Tibial artery (tissue), 4 donors: ENCODE measurements at regions not wholly inside any gene's neighbourhood (a gene's known extent, or its start where the extent isn't known, plus 50 kb on each side); places are given as distances from the start of the nearest gene placed in this dataset.
A peak's percentile ranks its signal among the peaks of the same experiment; 100 is the strongest.
"Not testable (repeated sequence)": the region's sequence is repeated elsewhere in the genome, so short reads cannot be mapped to it uniquely, and the experiment has no call there.

ENCODE experiments used
- DNase-seq, 2 donors: peaks; one replicate each; pipeline ENCODE4 v3.0.0-alpha.2; 2019
- H3K27ac ChIP-seq, 2 donors: fragments of 200-600 bp; sonication (generic) in 1 of 2; 1 replicate in 1 of 2; 2 replicates in 1 of 2; pipeline ENCODE4 v1.5.1; 2018 to 2019; ENCODE audit warnings: mild to moderate bottlenecking in 1 of 2
- H3K27me3 ChIP-seq, 2 donors: fragments of 200-600 bp; sonication (generic) in 1 of 2; one replicate each; pipeline versions ENCODE4 v1.5.1 to v1.6.0; 2016 to 2019
- H3K36me3 ChIP-seq, 3 donors: fragments of 200-600 bp; sonication (generic) in 2 of 3; one replicate each; pipeline ENCODE4 v1.5.1; 2016 to 2019; ENCODE audit warnings: mild to moderate bottlenecking in 2 of 3
- H3K4me1 ChIP-seq, 4 donors: fragments of 200-600 bp; sonication (generic) in 2 of 4; 1 replicate in 3 of 4; 2 replicates in 1 of 4; pipeline ENCODE4 v1.5.1; 2016 to 2019
- H3K4me3 ChIP-seq, 2 donors: fragments of 200-600 bp; sonication (generic) in 1 of 2; 1 replicate in 1 of 2; 2 replicates in 1 of 2; pipeline ENCODE4 v1.5.1; 2018 to 2019; ENCODE audit warnings: mild to moderate bottlenecking in 2 of 2
- H3K9me3 ChIP-seq, 3 donors: fragments of 200-600 bp; sonication (generic) in 1 of 3; one replicate each; pipeline ENCODE4 v1.5.1; 2016 to 2019
- CTCF ChIP-seq, 2 experiments: fragments of 200-600 bp in 1 of 2; fragments of 450-650 bp in 1 of 2; IDR thresholded peaks; one replicate each; pipeline ENCODE4 v1.5.1; 2017 to 2019; ENCODE audit warnings: antibody characterized with exemption in 2 of 2, mild to moderate bottlenecking in 1 of 2, moderate library complexity in 1 of 2
- intact Hi-C: fragments of 100-400 bp; cut with DNase I; formaldehyde crosslinking; loops from one replicate; pipeline ENCODE4 v1.15.0; 2023; ENCODE audit warnings: low total_unique reads

GRCh38 chr9:86614871-86615849, 260.9 kb upstream of the TUT7 start:
- Histone ChIP-seq H3K9me3 (no peaks in the 10 kb centered on the region), H3K27ac (no peak overlapping the region), H3K36me3 (no peaks in the 10 kb centered on the region), H3K27me3 (no peaks in the 10 kb centered on the region), H3K4me3 (no peak overlapping the region), H3K4me1 (no peaks in the 10 kb centered on the region)
- peak; percentile 20 to 44 for TF ChIP-seq CTCF (IDR thresholded peaks at IDR 0.05)
- intact Hi-C loops = no loop called here
- no peak for DNase-seq

- TF ChIP-seq CTCF (IDR thresholded peaks at IDR 0.05) = no peak
- intact Hi-C loops = no loop called here
- Histone ChIP-seq H3K36me3 (no peaks in the 10 kb centered on the region), H3K4me1 (no peaks in the 10 kb centered on the region), H3K27me3 (no peaks in the 10 kb centered on the region), H3K9me3 (no peaks in the 10 kb centered on the region), H3K4me3 (no peak overlapping the region), H3K27ac (no peak overlapping the region)
- no peak for DNase-seq
These were observed 259.7 kb upstream of the TUT7 start for GRCh38 chr9:86613943-86614342.

- H3K27me3 ChIP-seq, H3K4me3 ChIP-seq, H3K27ac ChIP-seq, H3K36me3 ChIP-seq, intact Hi-C loops, H3K9me3 ChIP-seq, H3K4me1 ChIP-seq, DNase-seq: not testable (repeated sequence)
These were observed 257.3 kb upstream of the TUT7 start for GRCh38 chr9:86611534-86611933.

GRCh38 chr9:86605303-86605702, 251.1 kb upstream of the TUT7 start:
- no peaks in the 10 kb centered on the region for H3K36me3 ChIP-seq
- H3K4me1 ChIP-seq = no peaks in the 10 kb centered on the region
- no peaks in the 10 kb centered on the region for H3K27me3 ChIP-seq
- intact Hi-C loops = no loop called here
- no peak overlapping the region for H3K27ac ChIP-seq
- TF ChIP-seq CTCF (IDR thresholded peaks at IDR 0.05) = no peak
- DNase-seq = no peak
- H3K4me3 ChIP-seq = no peak overlapping the region
- H3K9me3 ChIP-seq = no peaks in the 10 kb centered on the region

- H3K9me3 ChIP-seq = no peaks in the 10 kb centered on the region
- no peak overlapping the region for H3K27ac ChIP-seq
- H3K36me3 ChIP-seq = no peaks in the 10 kb centered on the region
- H3K27me3 ChIP-seq = no peaks in the 10 kb centered on the region
- no peak for TF ChIP-seq CTCF (IDR thresholded peaks at IDR 0.05)
- no peak overlapping the region for H3K4me3 ChIP-seq
- DNase-seq = no peak
- H3K4me1 ChIP-seq = no peaks in the 10 kb centered on the region
- intact Hi-C loops = no loop called here
These were observed 250.5 kb upstream of the TUT7 start for GRCh38 chr9:86604741-86605140.

GRCh38 chr9:86602715-86603114, 248.5 kb upstream of the TUT7 start:
- Histone ChIP-seq H3K4me3 (no peak overlapping the region), H3K36me3 (no peaks in the 10 kb centered on the region), H3K27ac (no peak overlapping the region), H3K4me1 (no peaks in the 10 kb centered on the region), H3K27me3 (no peaks in the 10 kb centered on the region), H3K9me3 (no peaks in the 10 kb centered on the region)
- no peak for TF ChIP-seq CTCF (IDR thresholded peaks at IDR 0.05)
- no peak for DNase-seq
- intact Hi-C loops = no loop called here
